Spleen (tissue), 11 donors: ENCODE measurements at regions not wholly inside any gene's neighbourhood (a gene's known extent, or its start where the extent isn't known, plus 50 kb on each side); places are given as distances from the start of the nearest gene placed in this dataset.

Source experiments
- DNase-seq: peaks from one replicate; pipeline ENCODE4 v3.0.0-alpha.2; 2020
- H3K27ac ChIP-seq, 8 donors: fragments of 200-600 bp; sonication (generic) in 7 of 8; 1 replicate in 4 of 8; 2 replicates in 4 of 8; pipeline versions ENCODE4 v1.5.0 to v1.8.0; 2016 to 2021; ENCODE audit warnings: inconsistent platforms in 4 of 8, mild to moderate bottlenecking in 4 of 8, moderate library complexity in 1 of 8
- H3K27me3 ChIP-seq, 7 donors: fragments of 200-600 bp; sonication (generic) in 6 of 7; replicated peaks in 1 of 7; 1 replicate in 4 of 7; 2 replicates in 3 of 7; pipeline versions ENCODE4 v1.5.0 to v1.8.0; 2016 to 2021; ENCODE audit warnings: inconsistent platforms in 3 of 7, mild to moderate bottlenecking in 1 of 7
- H3K36me3 ChIP-seq, 6 donors: fragments of 200-600 bp; sonication (generic) in 5 of 6; 1 replicate in 4 of 6; 2 replicates in 2 of 6; pipeline versions ENCODE4 v1.5.0 to v1.8.0; 2016 to 2021; ENCODE audit warnings: inconsistent platforms in 2 of 6
- H3K4me1 ChIP-seq, 6 donors: fragments of 200-600 bp; sonication (generic) in 5 of 6; 1 replicate in 3 of 6; 2 replicates in 3 of 6; pipeline versions ENCODE4 v1.5.0 to v1.8.0; 2016 to 2021; ENCODE audit warnings: inconsistent platforms in 3 of 6
- H3K4me3 ChIP-seq, 8 donors: fragments of 200-600 bp; sonication (generic) in 7 of 8; 1 replicate in 4 of 8; 2 replicates in 4 of 8; pipeline versions ENCODE4 v1.5.0 to v1.8.0; 2016 to 2021; ENCODE audit warnings: inconsistent platforms in 4 of 8, mild to moderate bottlenecking in 4 of 8, moderate library complexity in 2 of 8
- H3K9me3 ChIP-seq, 8 donors: fragments of 200-600 bp; sonication (generic) in 7 of 8; 1 replicate in 4 of 8; 2 replicates in 4 of 8; pipeline versions ENCODE4 v1.5.0 to v1.8.0; 2016 to 2021; ENCODE audit warnings: inconsistent platforms in 4 of 8
- CTCF ChIP-seq, 11 experiments: fragments of 200-600 bp in 7 of 11; fragments of 450-650 bp in 4 of 11; sonication (generic) in 4 of 11; IDR thresholded peaks in 8 of 11; conservative IDR thresholded peaks in 3 of 11; 1 replicate in 7 of 11; 2 replicates in 4 of 11; pipeline versions ENCODE4 v1.4.0 to v1.8.0; 2016 to 2021; ENCODE audit warnings: antibody characterized with exemption in 11 of 11, inconsistent platforms in 4 of 11, mild to moderate bottlenecking in 1 of 11
- POLR2A ChIP-seq, 3 donors: fragments of 450-650 bp; IDR thresholded peaks; one replicate each; pipeline ENCODE4 v1.5.1; 2017; ENCODE audit warnings: antibody characterized with exemption in 3 of 3, mild to moderate bottlenecking in 1 of 3
- POLR2AphosphoS5 ChIP-seq, 3 donors: sonication (generic); formaldehyde crosslinking; IDR thresholded peaks; one replicate each; pipeline ENCODE4 v1.5.1; 2017; ENCODE audit warnings: antibody characterized with exemption in 3 of 3
- whole genome bisulfite sequencing, 5 donors: extraction: QIAGEN DNeasy Blood & Tissue Kit in 3 of 5; methylation state at CpG; one replicate each; pipeline versions ENCODE4 v1.1.5 to v1.1.7; 2013 to 2018; 5-methylcytosine and 5-hydroxymethylcytosine counted together
- intact Hi-C: fragments of 100-400 bp; cut with DNase I; formaldehyde crosslinking; loops from one replicate; pipeline ENCODE4 v1.15.0; 2023; ENCODE audit warnings: low total_unique reads
- donor health status: healthy with polysubstance abuse.
- donor health status: DM: no; HTN: no; CAD: no; lungs with moderate emphysema.
- donor health status: DM: no; HTN: no; CAD: no.
- donor health status: Bipolar disorder and iron deficiency.
- donor health status: healthy.
- donor health status: DM: no; HTN: no; CAD: no.
- donor health status: DM: yes; HTN: yes; CAD: no.

GRCh38 chr14:81855007-81855406 is 321.4 kb upstream of the SEL1L start:
- peaks cover 0 to 75% (median 51%) of the 10 kb centered on the region in 8 donors for H3K9me3 ChIP-seq
- no peak for DNase-seq
- no peaks in the 10 kb centered on the region for H3K27me3 ChIP-seq
- no peaks in the 10 kb centered on the region for H3K36me3 ChIP-seq
- H3K4me3 ChIP-seq: no peak overlapping the region
- H3K27ac ChIP-seq: no peak overlapping the region
- TF ChIP-seq POLR2A (IDR thresholded peaks at IDR 0.05): no peak
- TF ChIP-seq CTCF (IDR thresholded peaks at IDR 0.05 in 8 of 11, conservative IDR thresholded peaks at IDR 0.05 in 3 of 11): no peak
- TF ChIP-seq POLR2AphosphoS5 (IDR thresholded peaks at IDR 0.05): no peak
- no peaks in the 10 kb centered on the region for H3K4me1 ChIP-seq
- WGBS, 5 donors: 62 to 69% (median 64%) methylated on average over 2 of the region's 2 CpGs
- intact Hi-C loops: no loop called here

- Histone ChIP-seq H3K4me1 (no peaks in the 10 kb centered on the region), H3K9me3 (peaks cover 0 to 58% (median 43%) of the 10 kb centered on the region in 8 donors), H3K27ac (no peak overlapping the region), H3K27me3 (no peaks in the 10 kb centered on the region), H3K4me3 (no peak overlapping the region), H3K36me3 (no peaks in the 10 kb centered on the region)
- intact Hi-C loops: no loop called here
- no peak for DNase-seq
- TF ChIP-seq CTCF (IDR thresholded peaks at IDR 0.05 in 8 of 11, conservative IDR thresholded peaks at IDR 0.05 in 3 of 11) (no peak), POLR2A (IDR thresholded peaks at IDR 0.05) (no peak), POLR2AphosphoS5 (IDR thresholded peaks at IDR 0.05) (no peak)
- WGBS, 5 donors: 73 to 91% (median 85%) methylated on average over 2 of the region's 2 CpGs
Measured at GRCh38 chr14:81859046-81859445, 325.4 kb upstream of the SEL1L start.

- Histone ChIP-seq H3K4me1 (no peaks in the 10 kb centered on the region), H3K36me3 (no peaks in the 10 kb centered on the region), H3K27me3 (no peaks in the 10 kb centered on the region), H3K4me3 (no peak overlapping the region), H3K27ac (no peak overlapping the region), H3K9me3 (peaks cover 0 to 3% (median 0%) of the 10 kb centered on the region in 8 donors)
- TF ChIP-seq POLR2A (IDR thresholded peaks at IDR 0.05) (no peak), CTCF (IDR thresholded peaks at IDR 0.05 in 8 of 11, conservative IDR thresholded peaks at IDR 0.05 in 3 of 11) (no peak), POLR2AphosphoS5 (IDR thresholded peaks at IDR 0.05) (no peak)
- WGBS, 5 donors: 80 to 89% (median 83%) methylated on average over 5 of the region's 5 CpGs
- intact Hi-C loops: no loop called here
- DNase-seq: no peak
Measured at GRCh38 chr14:81868172-81868571, 334.5 kb upstream of the SEL1L start.

GRCh38 chr14:81871706-81872105 is 338.1 kb upstream of the SEL1L start:
- H3K27ac ChIP-seq: no peak overlapping the region
- H3K4me3 ChIP-seq: no peak overlapping the region
- DNase-seq: no peak
- peaks cover 0 to 24% (median 16%) of the 10 kb centered on the region in 8 donors for H3K9me3 ChIP-seq
- no peaks in the 10 kb centered on the region for H3K27me3 ChIP-seq
- no peaks in the 10 kb centered on the region for H3K36me3 ChIP-seq
- H3K4me1 ChIP-seq: no peaks in the 10 kb centered on the region
- intact Hi-C loops: no loop called here
- 94 to 99% (median 96%) methylated on average over 2 of the region's 2 CpGs for whole genome bisulfite sequencing, 5 donors
- no peak for TF ChIP-seq CTCF (IDR thresholded peaks at IDR 0.05 in 8 of 11, conservative IDR thresholded peaks at IDR 0.05 in 3 of 11)
